GM19238 (cell line): ENCODE measurements at regions not wholly inside any gene's neighbourhood (a gene's known extent, or its start where the extent isn't known, plus 50 kb on each side); places are given as distances from the start of the nearest gene placed in this dataset.

Experiments
- DNase-seq: peaks from one replicate; pipeline ENCODE4 v3.0.0; 2011; ENCODE audit warnings: low spot score; ENCODE audit not compliant: insufficient read length

- DNase-seq, result no peak
Measured at GRCh38 chr6:95071464-95071863, 505.9 kb upstream of the MANEA start.

DNA sequence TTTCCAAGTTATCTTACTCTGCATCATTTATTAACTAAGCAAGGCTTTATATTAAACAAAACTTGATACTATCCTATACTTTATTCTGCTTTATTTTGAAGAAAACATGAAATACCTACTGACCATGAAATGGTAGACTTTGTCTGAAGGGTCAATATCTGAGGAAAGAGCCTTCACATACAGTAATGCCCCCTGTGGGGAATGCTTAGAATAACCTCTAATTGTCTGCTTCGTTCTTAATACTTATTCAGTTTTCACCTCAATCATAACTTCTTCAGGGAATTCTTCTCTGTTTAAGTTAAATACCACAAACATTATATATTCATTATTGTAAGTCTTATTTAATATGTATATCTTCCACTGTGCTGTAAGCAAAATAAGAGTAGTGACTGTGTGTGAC is 498.9 kb upstream of the MANEA start:
- DNase-seq, result no peak

DNA sequence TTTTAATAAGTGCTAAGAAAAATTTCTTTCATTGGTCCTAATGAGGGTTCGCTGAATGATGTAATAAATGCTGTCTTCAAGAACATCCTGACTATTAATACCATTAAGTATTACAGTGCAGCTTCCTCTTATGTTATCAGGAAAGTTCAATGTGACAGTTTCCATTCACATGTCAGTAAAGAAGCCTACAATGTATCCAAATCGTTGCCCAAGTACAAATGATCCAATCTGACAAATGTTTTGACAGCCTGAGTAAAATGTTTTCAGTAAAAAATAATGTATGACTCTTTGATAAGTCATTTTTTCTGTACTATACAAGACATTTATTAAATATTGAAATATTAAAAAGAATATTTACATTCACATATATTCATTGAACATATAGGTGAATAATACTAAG is 496.1 kb upstream of the MANEA start:
- DNase-seq, result no peak

- no peak for DNase-seq
Measured at GRCh38 chr6:95081949-95082348, 495.4 kb upstream of the MANEA start.

- no peak for DNase-seq
Measured at GRCh38 chr6:95083506-95083905, 493.8 kb upstream of the MANEA start.

GRCh38 chr6:95084867-95085266 is 492.5 kb upstream of the MANEA start:
- DNase-seq, result no peak

DNA sequence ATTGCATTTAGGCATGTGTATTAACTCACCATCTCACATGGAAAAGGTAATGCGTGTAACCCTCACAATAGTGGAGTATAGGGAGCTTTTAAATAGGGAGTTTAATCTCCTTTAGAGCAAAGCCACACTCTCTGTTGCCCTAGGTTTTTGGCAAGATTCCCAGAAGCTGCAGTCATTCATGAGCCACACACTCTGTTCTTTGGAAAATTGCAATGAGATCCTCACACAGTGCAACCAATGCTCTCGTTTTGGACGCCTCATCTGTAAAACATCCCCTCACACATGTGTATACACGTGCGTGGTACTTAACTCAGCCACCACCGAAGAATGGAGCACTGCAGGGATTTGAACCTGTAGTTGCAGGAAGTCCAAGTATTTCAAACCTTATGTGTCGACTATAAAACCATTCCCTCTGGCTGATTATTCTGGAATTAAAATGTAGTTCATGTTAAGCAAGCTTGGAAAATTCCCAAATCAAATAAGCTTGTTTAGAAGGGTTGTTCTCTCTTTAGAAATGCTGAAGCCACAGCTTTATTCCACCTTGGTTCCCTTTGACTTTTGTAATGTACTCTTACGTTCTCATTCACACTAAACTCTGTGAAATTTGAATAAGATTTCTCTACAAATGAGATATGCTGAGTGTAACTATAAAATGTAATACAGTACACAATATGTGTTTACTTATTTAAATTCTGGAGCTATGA is 489.8 kb upstream of the MANEA start:
- no peak for DNase-seq

DNA sequence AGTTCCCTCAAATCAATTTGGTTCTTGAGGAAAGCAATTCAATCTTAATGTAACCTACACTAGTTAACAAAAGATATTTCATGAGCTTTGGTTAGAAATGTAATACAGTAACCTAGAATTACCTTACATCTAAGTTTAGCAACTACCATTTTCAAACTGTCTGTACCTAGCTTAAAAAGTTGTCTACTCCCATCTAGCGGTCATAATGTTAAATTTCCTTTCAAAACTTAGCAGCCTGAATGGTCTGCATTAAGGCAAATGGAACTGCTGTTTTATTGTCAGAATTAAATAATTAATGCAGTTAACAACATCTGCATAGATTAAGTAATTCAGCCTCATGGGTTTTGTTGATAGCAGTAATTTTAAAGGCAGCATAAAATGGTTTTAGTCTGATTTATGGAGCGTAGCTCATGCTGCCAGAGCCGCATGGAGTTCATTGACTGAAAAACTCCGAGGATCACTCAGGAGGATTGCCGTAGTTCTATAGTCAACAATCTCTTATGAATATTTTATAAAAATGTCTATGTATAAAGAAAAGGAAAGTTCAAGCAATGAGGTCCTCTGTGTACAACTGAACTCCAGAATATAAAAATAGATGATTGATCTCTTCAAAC is 485.4 kb upstream of the MANEA start:
- no peak for DNase-seq

DNA sequence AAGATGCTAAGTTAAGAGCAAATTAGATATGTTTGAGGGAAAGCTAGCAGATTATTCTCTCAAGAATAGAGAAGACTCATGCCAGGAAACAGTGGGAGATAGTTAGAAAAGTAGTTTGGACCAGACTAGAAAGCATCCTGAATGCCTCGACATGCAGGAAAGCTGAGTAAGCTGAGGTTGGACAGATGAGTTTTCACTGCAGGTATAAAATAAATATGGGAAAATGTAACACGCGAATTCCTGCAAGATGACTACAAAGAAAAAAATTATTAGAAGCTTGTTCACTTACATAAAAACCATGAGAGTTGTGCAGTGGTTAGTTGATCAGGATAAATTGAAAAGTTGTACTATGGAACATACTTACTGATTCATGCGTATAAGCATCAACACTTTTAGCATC is 484.2 kb upstream of the MANEA start:
- no peak for DNase-seq

GRCh38 chr6:95094751-95095663 is 482.3 kb upstream of the MANEA start:
- DNase-seq, result no peak

DNA sequence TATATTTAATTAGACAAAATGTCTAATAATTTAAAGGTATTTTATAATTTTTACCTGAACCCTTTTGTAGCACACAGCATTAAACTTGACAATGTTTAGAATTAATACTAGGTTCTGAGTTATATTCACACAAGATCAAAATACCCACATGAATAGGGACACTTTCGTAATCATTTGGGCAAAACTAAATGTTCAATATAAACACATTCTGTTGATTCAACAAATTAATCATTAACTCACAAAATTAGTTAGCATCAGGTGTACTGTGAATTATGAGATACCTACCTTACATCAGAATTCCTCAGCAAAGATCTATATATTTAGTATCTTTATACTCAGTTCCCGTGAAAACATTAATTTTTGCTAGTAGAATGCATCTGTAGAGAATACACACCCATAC is 481.5 kb upstream of the MANEA start:
- DNase-seq, result no peak

- no peak for DNase-seq
Measured at GRCh38 chr6:95099410-95099809, 477.9 kb upstream of the MANEA start.

GRCh38 chr6:95109212-95109611 is 468.1 kb upstream of the MANEA start:
- DNase-seq, result no peak

DNA sequence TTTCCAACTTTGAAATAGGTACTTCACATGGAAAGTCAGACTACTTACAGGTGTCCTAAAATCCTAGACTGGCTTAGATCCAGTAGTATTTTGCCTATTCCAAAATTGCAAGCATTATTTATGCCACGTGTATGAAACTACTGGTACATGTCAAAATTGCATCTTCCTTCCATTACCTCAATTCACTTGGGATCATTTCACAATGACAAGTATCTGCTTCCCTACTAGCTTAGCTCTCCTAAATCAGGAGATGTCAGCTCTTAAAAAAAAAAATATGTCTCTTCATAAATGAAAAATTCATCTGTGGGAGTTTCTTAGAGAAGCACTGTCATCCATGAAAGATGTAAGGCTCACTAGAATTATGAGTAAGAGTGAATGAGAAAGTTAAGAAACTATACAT is 466.6 kb upstream of the MANEA start:
- DNase-seq, result no peak

DNA sequence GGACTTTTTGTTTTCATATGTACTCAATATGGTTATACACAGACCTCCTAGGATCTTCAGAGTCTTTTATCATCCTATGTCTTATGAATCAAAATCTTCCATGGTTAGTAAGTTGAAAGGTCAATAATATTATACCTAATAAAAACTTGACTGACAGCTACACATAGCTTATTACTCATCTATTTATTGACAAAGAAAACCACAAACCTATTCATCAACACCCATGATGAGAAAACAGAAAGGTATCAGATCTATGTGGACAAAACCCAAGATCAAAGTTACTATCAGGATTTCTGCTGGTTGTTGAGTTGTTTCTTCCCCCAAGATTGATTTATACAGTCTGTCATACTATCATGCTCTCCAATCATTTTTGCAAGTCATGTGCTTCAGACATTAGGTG is 460.1 kb upstream of the MANEA start:
- no peak for DNase-seq

GRCh38 chr6:95119927-95120326 is 457.4 kb upstream of the MANEA start:
- no peak for DNase-seq

- no peak for DNase-seq
Measured at GRCh38 chr6:95120984-95121383, 456.4 kb upstream of the MANEA start.

DNA sequence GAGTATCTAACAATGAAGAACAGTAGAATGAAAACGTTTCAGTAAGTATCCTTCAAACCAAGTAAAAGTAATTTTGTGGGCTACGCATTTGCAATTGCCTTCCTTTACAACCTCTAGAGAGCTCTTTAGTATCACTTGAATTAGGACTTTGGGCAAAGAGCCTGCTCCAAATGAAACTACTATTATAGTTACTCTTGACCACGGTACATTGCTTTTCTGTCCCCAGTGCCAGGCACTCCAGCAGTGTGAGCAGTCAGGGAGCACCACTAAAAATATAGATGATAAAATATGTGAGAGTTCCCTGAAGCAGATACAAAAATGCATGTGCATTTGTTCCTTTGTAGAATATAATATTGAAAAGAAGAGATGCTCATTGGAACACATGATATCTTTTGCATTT is 450.1 kb upstream of the MANEA start:
- DNase-seq, result no peak

DNA sequence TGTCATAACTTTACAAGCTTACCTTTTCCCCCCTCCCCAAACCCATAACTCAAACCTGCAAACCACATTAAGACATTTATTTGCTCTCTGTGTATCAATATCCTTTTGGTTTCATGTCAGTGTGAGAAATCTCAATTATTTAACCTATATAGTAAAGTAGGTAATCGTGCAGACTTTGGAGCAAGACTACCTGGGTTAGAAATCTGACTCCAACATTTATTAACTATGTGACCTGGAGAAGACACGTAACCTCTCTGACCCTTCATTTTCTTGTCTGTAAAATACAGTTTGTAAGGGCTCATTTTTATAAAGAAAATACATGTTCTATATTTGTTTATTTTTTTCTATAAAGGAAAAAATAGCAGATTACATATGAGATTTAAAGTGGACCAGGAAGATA is 448.9 kb upstream of the MANEA start:
- DNase-seq, result no peak

- DNase-seq, result no peak
Measured at GRCh38 chr6:95128947-95129346, 448.4 kb upstream of the MANEA start.

DNA sequence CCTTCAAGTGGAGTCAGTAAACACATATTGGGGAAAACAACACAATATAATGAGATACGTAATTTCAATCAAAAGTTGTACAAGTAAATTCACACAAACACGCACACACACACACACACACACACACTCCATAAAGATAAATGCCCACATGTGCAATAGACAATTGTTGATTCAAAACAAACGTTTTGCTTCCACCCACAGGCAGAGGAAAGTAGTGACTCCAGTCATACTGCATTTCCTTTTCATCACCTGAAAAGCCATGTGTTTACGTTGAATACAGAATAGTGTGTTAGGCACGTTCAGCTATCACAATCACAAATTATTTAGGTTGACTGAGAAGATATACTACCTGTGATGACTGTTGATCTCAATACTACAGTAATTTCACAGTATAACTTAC is 443.8 kb upstream of the MANEA start:
- DNase-seq, result no peak

DNA sequence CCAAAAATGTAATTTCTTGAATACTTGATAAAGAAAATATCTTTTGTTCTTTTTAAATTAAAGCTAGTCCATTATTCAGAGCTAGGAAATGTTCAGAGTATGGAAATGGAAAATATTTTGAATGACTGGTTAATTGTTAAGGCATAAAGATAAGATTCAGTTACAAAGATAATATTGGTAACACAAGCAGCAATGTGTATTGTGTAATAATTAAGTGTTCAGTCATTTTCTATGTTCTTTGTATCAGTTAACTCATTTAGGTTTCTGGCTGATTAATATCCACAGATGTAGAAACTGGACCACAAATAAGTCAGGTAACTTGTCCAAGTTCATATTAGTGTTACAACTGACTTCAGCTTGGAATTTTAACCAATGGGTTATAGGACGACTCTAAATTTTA is 442.2 kb upstream of the MANEA start:
- DNase-seq, result no peak
